ENCODE measurements at regions not wholly inside any gene's neighbourhood (a gene's known extent, or its start where the extent isn't known, plus 50 kb on each side); places are given as distances from the start of the nearest gene placed in this dataset.

DNA sequence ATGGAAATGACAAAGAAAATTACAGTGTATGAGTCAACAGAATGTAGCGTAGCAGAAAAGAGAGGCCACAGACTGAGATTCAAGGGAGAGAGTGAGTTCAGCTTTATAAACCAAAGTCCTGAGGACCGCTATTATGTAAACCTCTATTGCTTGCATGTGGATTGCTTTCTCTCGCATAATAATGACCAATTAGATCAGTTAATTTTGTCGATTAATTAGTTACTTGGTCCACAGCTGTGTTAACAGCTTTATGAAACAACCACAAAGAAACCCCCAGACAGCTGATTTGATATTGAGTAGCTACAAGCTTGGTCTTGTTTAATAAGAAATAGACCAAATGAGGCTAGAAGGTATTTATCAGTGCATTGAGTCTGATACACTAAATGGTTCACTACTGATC is 291.8 kb upstream of the ERCC4 start (continued):
- TF ChIP-seq, protein P1, sequence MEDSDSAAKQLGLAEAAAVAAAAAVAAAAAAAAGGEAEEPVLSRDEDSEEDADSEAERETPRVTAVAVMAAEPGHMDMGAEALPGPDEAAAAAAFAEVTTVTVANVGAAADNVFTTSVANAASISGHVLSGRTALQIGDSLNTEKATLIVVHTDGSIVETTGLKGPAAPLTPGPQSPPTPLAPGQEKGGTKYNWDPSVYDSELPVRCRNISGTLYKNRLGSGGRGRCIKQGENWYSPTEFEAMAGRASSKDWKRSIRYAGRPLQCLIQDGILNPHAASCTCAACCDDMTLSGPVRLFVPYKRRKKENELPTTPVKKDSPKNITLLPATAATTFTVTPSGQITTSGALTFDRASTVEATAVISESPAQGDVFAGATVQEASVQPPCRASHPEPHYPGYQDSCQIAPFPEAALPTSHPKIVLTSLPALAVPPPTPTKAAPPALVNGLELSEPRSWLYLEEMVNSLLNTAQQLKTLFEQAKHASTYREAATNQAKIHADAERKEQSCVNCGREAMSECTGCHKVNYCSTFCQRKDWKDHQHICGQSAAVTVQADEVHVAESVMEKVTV (CRISPR knock-in tag; IDR thresholded peaks at IDR 0.05) = no peak
- no peak for TF ChIP-seq U2AF1 (optimal IDR thresholded peaks at IDR 0.05; ENCODE audit: low read depth, low read length)

DNA sequence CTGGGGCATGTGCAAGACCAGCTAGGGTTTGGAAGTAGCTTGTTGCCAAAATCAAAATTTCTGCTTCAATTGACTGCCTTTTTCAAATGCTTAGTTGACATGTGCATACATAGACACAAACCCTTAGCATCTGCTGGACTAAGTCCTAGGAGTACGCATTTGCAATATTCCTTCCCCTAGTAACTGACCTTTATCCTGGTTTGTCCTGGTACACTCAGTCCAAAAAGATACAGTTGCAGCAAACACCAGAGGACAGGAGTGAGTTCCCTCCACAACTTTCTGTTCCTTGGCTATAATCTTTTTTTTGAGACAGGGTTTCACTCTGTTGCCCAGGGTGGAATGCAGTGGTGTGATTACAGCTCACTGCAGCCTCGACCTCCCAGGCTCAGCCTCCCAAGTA is 290.2 kb upstream of the ERCC4 start:
- no peak for DNase-seq (ENCODE audit: extremely low read depth in 1 of 4, low spot score in 3 of 4)
- Histone ChIP-seq H3K4me2 (ENCODE audit: insufficient read depth, low read length) (no peak overlapping the region), H3K9me1 (ENCODE audit: control insufficient read depth, insufficient read depth, low read length) (peaks cover 2% of the 10 kb centered on the region), H3K27me3 (ENCODE audit: control insufficient read depth in 2 of 2, insufficient read depth in 2 of 2, low read length in 2 of 2) (peaks cover 0 to 6% of the 10 kb centered on the region in 2 experiments; a peak in 3 of 5 replicates), H3K4me1 (replicated peaks in 1 of 2; ENCODE audit: control insufficient read depth in 2 of 2, insufficient read depth in 2 of 2, low read length in 2 of 2) (no peaks in the 10 kb centered on the region), H4K20me1 (replicated peaks; ENCODE audit: control insufficient read depth, insufficient read depth, low read length) (no peaks in the 10 kb centered on the region), H3K4me3 (no peak overlapping the region), H3K79me2 (ENCODE audit: control insufficient read depth, insufficient read depth, low read length) (no peaks in the 10 kb centered on the region), H3K9ac (ENCODE audit: insufficient read depth in 1 of 2, low read depth in 2 of 2, low read length in 2 of 2) (no peak overlapping the region), H3K27ac (ENCODE audit: extremely low read depth, low read depth, low read length) (no peak overlapping the region), H3K9me3 (replicated peaks; ENCODE audit: control insufficient read depth, insufficient read depth, low read depth, low read length) (no peaks in the 10 kb centered on the region), H2AFZ (ENCODE audit: low read depth, low read length) (no peak overlapping the region), H3K36me3 (ENCODE audit: control insufficient read depth, insufficient read depth, low read length) (no peaks in the 10 kb centered on the region)
- no TSS peak for BruUV-seq (replicated peaks)
- no peak for ATAC-seq
- ChIA-PET POLR2A (interaction anchor here (0.6 kb wide), 1 partner anchor 21 kb away, joined by 3 read pairs; no protein-coding TSS in a partner anchor), CTCF (ENCODE audit: low intra/inter-chr PET ratio) (no interaction called here)
- WGBS (ENCODE audit: insufficient coverage, low coverage, missing lambda C conversion rate) = 3% methylated on average over 2 of the region's 2 CpGs
- in situ Hi-C loops (cut with MboI) = no loop called here
- intact Hi-C loops (cut with micrococcal nuclease) = no loop called here
- no peak for FAIRE-seq
- TF ChIP-seq ZNF212 (CRISPR knock-in tag; IDR thresholded peaks at IDR 0.05) = no peak
- TF ChIP-seq FOXJ3 (CRISPR knock-in tag; IDR thresholded peaks at IDR 0.05) = no peak
- no peak for TF ChIP-seq RFX5 (IDR thresholded peaks at IDR 0.05; ENCODE audit: low read depth, low read length)
- TF ChIP-seq ZFP1 (CRISPR knock-in tag; IDR thresholded peaks at IDR 0.05) = no peak
- no peak for TF ChIP-seq HDAC3 (IDR thresholded peaks at IDR 0.05; ENCODE audit: borderline replicate concordance, partially characterized antibody)
- TF ChIP-seq FOXA1 (IDR thresholded peaks at IDR 0.05; ENCODE audit: borderline replicate concordance) = no peak
- no peak for TF ChIP-seq YY1 (IDR thresholded peaks at IDR 0.05; ENCODE audit: borderline replicate concordance in 1 of 3, control insufficient read depth in 1 of 3, extremely low read depth in 1 of 3, insufficient read depth in 3 of 3, insufficient read length in 1 of 3, insufficient replicate concordance in 2 of 3, low read depth in 1 of 3, low read length in 2 of 3)
- TF ChIP-seq MTA2 (IDR thresholded peaks at IDR 0.05; ENCODE audit: low read depth) = no peak
- TF ChIP-seq, protein P2, sequence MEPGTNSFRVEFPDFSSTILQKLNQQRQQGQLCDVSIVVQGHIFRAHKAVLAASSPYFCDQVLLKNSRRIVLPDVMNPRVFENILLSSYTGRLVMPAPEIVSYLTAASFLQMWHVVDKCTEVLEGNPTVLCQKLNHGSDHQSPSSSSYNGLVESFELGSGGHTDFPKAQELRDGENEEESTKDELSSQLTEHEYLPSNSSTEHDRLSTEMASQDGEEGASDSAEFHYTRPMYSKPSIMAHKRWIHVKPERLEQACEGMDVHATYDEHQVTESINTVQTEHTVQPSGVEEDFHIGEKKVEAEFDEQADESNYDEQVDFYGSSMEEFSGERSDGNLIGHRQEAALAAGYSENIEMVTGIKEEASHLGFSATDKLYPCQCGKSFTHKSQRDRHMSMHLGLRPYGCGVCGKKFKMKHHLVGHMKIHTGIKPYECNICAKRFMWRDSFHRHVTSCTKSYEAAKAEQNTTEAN (CRISPR knock-in tag; IDR thresholded peaks at IDR 0.05) = no peak
- TF ChIP-seq, protein P3, sequence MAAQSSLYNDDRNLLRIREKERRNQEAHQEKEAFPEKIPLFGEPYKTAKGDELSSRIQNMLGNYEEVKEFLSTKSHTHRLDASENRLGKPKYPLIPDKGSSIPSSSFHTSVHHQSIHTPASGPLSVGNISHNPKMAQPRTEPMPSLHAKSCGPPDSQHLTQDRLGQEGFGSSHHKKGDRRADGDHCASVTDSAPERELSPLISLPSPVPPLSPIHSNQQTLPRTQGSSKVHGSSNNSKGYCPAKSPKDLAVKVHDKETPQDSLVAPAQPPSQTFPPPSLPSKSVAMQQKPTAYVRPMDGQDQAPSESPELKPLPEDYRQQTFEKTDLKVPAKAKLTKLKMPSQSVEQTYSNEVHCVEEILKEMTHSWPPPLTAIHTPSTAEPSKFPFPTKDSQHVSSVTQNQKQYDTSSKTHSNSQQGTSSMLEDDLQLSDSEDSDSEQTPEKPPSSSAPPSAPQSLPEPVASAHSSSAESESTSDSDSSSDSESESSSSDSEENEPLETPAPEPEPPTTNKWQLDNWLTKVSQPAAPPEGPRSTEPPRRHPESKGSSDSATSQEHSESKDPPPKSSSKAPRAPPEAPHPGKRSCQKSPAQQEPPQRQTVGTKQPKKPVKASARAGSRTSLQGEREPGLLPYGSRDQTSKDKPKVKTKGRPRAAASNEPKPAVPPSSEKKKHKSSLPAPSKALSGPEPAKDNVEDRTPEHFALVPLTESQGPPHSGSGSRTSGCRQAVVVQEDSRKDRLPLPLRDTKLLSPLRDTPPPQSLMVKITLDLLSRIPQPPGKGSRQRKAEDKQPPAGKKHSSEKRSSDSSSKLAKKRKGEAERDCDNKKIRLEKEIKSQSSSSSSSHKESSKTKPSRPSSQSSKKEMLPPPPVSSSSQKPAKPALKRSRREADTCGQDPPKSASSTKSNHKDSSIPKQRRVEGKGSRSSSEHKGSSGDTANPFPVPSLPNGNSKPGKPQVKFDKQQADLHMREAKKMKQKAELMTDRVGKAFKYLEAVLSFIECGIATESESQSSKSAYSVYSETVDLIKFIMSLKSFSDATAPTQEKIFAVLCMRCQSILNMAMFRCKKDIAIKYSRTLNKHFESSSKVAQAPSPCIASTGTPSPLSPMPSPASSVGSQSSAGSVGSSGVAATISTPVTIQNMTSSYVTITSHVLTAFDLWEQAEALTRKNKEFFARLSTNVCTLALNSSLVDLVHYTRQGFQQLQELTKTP (IDR thresholded peaks at IDR 0.05; ENCODE audit: low read depth in 1 of 2, partially characterized antibody in 2 of 2) = no peak
- TF ChIP-seq ZNF232 (CRISPR knock-in tag; IDR thresholded peaks at IDR 0.05) = no peak
- no peak for TF ChIP-seq RBM34 (IDR thresholded peaks at IDR 0.05; ENCODE audit: borderline replicate concordance, insufficient read depth, low read length)
